Omental fat pad (tissue), 3 donors: ENCODE measurements at regions not wholly inside any gene's neighbourhood (a gene's known extent, or its start where the extent isn't known, plus 50 kb on each side); places are given as distances from the start of the nearest gene placed in this dataset.

ENCODE experiments used
- ATAC-seq: fragments of 150-250 bp; one replicate; pipeline ENCODE4 v1.9.1; 2016; ENCODE audit warnings: mild to moderate bottlenecking, moderate library complexity; ENCODE audit not compliant: low FRiP score
- DNase-seq: peaks from one replicate; pipeline ENCODE4 v3.0.0-alpha.2; 2019; ENCODE audit warnings: low spot score
- TF ChIP-seq, protein P1 (sequence below), 3 donors: fragments of 450-650 bp; IDR thresholded peaks; one replicate each; pipeline ENCODE4 v1.5.1; 2016 to 2017; ENCODE audit warnings: antibody characterized with exemption in 3 of 3, mild to moderate bottlenecking in 3 of 3, moderate library complexity in 2 of 3

DNA sequence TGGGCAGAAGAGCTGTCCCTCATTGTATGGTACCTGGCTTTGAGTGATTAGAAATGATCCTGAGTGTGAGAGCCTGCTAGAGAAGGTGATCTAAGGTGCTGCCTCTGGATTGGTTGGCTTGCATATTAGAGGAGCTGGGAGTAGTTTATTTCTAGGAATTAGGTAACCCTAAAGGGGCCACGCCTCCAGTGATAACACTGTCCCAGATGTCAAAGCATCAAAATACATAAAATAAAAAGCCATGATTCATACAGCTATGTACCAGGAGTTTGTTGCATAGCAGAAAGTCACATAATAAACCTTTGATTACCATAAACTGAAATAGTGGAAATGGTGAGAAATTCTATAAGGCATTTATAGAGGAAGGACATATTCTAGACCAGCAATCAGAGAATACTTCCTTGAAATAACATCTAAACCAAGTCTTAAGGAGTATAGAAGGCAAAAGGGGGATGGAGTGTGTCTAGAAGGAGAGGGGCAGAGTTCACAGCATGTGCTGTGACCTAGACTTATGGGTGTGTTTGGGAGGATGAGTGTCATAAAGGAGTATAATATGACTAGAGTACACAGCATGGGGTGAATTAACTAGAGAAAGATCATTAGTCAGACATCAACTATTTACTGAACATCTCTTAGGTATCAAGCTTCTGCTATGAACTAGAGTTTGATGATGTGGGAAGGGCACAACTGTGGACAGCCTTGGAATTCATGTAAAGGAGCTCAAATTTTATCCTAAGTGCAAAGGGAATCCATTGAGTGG lies 686.4 kb downstream of the GALC start:
- ATAC-seq (no peak), DNase-seq (no peak)
- TF ChIP-seq, protein P1, sequence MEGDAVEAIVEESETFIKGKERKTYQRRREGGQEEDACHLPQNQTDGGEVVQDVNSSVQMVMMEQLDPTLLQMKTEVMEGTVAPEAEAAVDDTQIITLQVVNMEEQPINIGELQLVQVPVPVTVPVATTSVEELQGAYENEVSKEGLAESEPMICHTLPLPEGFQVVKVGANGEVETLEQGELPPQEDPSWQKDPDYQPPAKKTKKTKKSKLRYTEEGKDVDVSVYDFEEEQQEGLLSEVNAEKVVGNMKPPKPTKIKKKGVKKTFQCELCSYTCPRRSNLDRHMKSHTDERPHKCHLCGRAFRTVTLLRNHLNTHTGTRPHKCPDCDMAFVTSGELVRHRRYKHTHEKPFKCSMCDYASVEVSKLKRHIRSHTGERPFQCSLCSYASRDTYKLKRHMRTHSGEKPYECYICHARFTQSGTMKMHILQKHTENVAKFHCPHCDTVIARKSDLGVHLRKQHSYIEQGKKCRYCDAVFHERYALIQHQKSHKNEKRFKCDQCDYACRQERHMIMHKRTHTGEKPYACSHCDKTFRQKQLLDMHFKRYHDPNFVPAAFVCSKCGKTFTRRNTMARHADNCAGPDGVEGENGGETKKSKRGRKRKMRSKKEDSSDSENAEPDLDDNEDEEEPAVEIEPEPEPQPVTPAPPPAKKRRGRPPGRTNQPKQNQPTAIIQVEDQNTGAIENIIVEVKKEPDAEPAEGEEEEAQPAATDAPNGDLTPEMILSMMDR (IDR thresholded peaks at IDR 0.05), result no peak

DNA sequence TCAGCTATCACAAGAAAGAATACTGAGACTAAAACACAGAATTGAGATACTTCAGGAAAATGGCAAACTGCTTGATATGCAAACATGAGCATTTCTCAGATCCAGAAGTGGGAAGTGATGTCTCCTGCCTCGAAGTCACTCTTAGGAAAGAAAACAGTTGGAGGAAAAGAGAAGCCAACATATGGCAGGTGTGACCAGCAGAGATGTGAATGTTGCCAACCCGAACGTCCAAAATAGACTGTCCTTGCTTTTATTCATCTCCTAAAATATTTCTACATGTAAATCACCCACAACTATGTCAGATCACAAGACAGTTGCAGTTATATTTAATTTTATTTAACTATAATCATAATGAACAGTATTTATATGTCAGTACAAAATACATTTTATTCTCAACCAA lies 687.6 kb downstream of the GALC start:
- ATAC-seq (no peak), DNase-seq (no peak)
- TF ChIP-seq, protein P1 (IDR thresholded peaks at IDR 0.05), result no peak

DNA sequence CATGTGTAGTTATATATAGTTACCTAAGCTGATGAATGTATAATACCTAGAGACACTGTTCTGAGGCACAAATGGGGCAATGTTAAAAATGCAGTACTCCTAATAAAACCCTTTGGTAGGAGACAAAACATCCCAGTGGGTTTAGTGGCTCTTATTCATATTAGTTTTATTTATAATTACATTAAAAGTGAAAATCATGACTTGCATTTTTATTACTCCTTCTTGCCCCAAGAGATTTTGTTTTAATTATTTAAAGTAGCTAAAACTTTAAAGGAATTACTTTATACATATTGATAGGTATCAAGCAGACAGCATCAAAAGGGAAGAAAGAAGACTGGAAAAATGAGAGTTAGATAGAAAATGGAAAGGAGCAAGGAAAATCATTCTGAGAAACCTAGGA lies 688.6 kb downstream of the GALC start:
- TF ChIP-seq, protein P1 (IDR thresholded peaks at IDR 0.05), result no peak
- DNase-seq (no peak), ATAC-seq (no peak)

DNA sequence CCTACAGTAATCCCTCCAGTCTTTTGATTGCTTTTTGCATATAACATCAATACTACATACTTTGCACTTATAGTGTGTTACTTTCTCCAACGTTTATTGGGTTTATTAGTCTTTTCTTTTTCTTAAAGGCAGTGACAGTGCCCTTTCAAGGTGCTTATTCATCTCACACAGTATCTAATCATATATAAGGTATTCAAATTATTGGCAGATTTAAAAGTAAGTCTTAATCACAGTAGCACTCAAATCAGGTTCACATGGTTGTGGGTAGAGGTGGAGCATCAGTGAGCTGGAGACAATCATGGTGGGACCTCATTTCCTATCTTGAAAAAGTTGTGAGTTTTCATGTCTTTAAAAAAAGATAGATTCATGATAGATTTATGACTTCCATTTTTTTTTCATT lies 706.2 kb downstream of the GALC start:
- no peak for ATAC-seq
- DNase-seq, result no peak

DNA sequence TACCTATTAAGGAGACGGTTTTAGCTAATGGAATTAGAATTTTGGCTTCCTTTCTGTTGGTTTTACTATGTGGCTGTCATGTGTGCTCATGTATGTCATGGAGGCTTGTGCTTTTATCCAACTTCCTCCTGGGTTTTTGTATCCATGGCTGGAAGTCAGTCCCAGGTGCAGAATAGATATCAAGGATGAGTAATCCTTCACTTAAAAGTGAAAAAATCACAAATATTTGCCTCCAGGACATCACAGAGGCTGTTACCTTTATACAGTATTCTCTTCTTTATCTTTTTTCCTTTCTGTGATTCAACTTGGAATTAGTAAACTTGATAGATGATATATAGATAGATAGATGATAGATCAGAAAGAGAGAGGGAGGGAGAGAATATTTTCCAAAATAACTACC lies 706.8 kb downstream of the GALC start:
- TF ChIP-seq, protein P1 (IDR thresholded peaks at IDR 0.05), result no peak
- DNase-seq, result no peak
- no peak for ATAC-seq

More for the DNA sequence above, 706.2 kb downstream of the GALC start:
- TF ChIP-seq, protein P1 (IDR thresholded peaks at IDR 0.05), result no peak

DNA sequence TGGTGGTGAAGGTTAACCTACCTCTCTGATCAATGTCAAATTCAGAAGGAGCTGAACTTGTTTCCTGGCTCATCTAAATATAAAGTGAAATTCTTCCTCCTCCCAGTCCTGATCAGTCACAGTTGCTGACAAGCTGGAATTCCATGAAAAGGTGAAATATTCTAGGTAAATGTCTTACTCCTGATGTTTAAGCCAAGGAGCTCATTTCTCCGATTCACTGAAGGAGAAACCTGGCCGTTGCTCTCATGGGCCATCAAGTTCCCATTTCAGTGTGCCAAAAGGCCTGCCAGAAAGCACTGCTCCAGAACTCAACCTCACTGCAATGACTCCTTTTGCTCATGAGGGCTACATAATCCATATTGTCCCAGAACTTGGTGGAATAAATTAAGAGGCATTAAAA lies 707.5 kb downstream of the GALC start:
- TF ChIP-seq, protein P1 (IDR thresholded peaks at IDR 0.05), result no peak
- DNase-seq (no peak), ATAC-seq (no peak)

DNA sequence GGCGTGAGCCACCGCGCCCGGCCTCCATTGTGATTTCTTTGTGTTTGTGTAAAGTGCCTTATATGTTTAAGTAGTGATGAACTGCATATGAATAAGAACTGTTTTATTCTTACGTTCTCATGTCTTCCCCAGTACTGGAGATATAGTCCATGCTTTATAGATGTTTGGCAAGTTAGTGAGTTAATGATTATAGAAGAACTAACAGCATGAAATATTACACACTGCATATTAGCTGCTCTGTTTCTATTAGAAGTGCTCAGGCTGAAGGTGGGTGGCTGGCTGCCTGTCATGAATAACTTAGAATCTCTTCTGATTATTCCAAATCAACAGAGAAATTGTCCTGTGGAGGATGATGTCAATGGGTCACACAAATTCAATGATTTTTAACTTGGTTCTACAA lies 709.4 kb downstream of the GALC start:
- TF ChIP-seq, protein P1 (IDR thresholded peaks at IDR 0.05), result no peak
- DNase-seq, result no peak
- no peak for ATAC-seq
